ENCODE measurements at regions not wholly inside any gene's neighbourhood (a gene's known extent, or its start where the extent isn't known, plus 50 kb on each side); places are given as distances from the start of the nearest gene placed in this dataset.

GRCh38 chr14:44639781-44640385 lies 132.8 kb upstream of the FSCB start:
- TF ChIP-seq, protein P1, sequence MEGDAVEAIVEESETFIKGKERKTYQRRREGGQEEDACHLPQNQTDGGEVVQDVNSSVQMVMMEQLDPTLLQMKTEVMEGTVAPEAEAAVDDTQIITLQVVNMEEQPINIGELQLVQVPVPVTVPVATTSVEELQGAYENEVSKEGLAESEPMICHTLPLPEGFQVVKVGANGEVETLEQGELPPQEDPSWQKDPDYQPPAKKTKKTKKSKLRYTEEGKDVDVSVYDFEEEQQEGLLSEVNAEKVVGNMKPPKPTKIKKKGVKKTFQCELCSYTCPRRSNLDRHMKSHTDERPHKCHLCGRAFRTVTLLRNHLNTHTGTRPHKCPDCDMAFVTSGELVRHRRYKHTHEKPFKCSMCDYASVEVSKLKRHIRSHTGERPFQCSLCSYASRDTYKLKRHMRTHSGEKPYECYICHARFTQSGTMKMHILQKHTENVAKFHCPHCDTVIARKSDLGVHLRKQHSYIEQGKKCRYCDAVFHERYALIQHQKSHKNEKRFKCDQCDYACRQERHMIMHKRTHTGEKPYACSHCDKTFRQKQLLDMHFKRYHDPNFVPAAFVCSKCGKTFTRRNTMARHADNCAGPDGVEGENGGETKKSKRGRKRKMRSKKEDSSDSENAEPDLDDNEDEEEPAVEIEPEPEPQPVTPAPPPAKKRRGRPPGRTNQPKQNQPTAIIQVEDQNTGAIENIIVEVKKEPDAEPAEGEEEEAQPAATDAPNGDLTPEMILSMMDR (IDR thresholded peaks at IDR 0.05), result no peak
- TF ChIP-seq POLR2AphosphoS5 (IDR thresholded peaks at IDR 0.05), result no peak

All from prostate gland (tissue), 2 donors.